ENCODE measurements at regions not wholly inside any gene's neighbourhood (a gene's known extent, or its start where the extent isn't known, plus 50 kb on each side); places are given as distances from the start of the nearest gene placed in this dataset.

DNA sequence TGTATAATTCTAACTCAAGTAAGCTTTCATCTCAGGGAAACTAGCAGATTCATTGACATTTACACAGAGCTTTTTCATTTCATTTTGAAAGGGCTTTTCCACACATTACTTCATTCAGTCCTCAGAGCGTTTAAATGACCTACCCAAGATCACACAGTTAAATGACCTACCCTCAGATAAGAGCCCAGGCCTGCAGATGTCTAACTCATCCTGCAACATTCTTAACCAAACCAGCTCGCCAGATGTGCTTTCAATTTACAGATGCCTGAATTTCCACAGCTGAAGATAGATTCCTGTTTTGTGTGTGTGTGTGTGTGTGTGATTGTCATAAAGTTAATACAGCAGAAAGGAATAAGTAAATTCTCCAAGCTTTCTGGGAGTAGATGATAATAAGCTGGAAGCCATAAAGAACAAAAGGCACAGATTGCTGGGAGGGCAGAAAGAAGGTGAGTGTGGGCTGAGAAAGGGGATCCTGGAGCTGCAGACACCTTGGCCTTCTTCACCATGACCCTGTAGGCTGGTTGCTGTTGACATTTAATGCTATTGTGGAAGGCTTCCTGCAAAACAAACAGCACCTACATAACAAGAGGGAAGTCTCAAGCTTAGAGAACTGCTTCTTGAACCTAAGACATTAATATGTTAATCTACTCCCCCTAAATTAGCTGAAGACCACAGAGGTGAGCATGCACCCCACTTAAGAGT lies 489.7 kb upstream of the CELF2 start:
- no peak for TF ChIP-seq CEBPB (IDR thresholded peaks at IDR 0.05; ENCODE audit: low read depth, low read length)
- TF ChIP-seq, protein P1, sequence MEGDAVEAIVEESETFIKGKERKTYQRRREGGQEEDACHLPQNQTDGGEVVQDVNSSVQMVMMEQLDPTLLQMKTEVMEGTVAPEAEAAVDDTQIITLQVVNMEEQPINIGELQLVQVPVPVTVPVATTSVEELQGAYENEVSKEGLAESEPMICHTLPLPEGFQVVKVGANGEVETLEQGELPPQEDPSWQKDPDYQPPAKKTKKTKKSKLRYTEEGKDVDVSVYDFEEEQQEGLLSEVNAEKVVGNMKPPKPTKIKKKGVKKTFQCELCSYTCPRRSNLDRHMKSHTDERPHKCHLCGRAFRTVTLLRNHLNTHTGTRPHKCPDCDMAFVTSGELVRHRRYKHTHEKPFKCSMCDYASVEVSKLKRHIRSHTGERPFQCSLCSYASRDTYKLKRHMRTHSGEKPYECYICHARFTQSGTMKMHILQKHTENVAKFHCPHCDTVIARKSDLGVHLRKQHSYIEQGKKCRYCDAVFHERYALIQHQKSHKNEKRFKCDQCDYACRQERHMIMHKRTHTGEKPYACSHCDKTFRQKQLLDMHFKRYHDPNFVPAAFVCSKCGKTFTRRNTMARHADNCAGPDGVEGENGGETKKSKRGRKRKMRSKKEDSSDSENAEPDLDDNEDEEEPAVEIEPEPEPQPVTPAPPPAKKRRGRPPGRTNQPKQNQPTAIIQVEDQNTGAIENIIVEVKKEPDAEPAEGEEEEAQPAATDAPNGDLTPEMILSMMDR (conservative IDR thresholded peaks at IDR 0.05; ENCODE audit: low read depth, low read length), result no peak
- no peak for TF ChIP-seq POLR2A (IDR thresholded peaks at IDR 0.05; ENCODE audit: low read depth, low read length)
- no peak for TF ChIP-seq RAD21 (IDR thresholded peaks at IDR 0.05; ENCODE audit: low read length)
- TF ChIP-seq RCOR1 (IDR thresholded peaks at IDR 0.05; ENCODE audit: insufficient replicate concordance, low read length), result no peak
- TF ChIP-seq, protein P2, sequence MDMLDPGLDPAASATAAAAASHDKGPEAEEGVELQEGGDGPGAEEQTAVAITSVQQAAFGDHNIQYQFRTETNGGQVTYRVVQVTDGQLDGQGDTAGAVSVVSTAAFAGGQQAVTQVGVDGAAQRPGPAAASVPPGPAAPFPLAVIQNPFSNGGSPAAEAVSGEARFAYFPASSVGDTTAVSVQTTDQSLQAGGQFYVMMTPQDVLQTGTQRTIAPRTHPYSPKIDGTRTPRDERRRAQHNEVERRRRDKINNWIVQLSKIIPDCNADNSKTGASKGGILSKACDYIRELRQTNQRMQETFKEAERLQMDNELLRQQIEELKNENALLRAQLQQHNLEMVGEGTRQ (IDR thresholded peaks at IDR 0.05; ENCODE audit: low read depth, low read length), result no peak

All from IMR-90 (cell line).